ENCODE measurements at regions not wholly inside any gene's neighbourhood (a gene's known extent, or its start where the extent isn't known, plus 50 kb on each side); places are given as distances from the start of the nearest gene placed in this dataset.
"Not testable (repeated sequence)": the region's sequence is repeated elsewhere in the genome, so short reads cannot be mapped to it uniquely, and the experiment has no call there.

DNA sequence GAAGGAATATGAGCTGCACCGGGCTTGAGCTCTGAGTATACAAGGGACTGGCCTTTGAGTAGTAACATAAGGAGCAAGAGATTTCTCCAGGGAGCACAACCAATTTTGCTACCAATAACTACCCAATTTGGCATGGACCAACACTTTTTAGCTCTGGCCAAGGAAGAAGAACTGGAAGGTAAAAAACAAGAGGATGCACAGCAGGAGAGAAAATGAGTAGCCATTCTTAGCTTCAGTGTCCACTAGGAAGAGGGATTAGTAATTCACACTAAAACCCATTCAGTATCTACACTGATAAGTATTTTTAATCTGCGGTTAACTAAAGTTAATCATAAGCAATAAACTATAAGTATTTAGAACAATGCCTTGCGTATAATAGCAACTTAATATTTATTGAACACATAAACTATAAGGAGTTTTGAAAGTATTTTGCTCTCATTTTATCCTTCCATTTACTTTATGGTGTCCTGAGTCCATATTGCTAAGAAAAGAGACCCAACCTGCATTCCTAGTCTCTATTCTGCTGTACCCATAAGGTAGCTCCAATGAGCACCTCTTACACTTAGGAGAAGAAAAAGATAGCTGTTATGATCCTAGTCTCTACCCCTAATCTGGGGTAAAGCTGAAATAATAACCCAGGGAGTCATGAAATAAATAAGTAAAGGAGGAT lies 268.9 kb downstream of the IGSF11 start:
- no peak for DNase-seq

DNA sequence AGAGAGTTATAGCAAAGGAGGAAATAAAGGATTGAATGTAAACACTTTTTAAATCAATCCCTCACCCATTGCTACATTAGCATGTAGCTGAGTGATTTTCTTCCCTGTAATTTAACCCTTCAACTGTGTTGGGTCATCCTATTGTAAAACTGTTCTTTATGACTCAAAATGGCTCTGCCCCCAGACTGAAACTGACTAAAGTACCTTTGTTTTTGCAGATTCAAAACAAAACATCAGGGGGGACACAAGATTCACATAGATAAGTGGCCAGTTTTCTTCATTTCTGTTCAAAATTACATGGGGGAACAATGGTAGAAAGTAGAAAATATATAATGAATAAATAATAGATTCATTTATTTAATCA lies 268.4 kb downstream of the IGSF11 start:
- DNase-seq: no peak

DNA sequence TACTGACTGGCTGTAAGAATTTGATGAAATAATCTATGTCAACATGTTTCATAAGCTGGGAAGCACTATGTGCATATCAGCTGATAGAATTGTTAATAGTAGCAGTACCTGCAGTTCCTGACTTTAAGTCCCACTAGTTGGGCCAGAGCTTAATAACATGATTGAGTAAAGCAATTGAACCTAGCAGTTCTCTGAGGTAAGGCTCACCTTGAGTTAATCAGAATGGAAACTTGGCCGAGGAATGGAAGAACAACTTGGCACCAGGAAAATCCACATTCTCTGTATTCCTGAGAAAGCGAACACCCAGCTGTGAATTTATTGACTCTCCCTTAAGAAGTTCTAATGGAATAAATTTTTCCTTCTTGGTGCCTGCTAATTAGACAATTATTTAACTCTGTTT lies 262.6 kb downstream of the IGSF11 start:
- no peak for DNase-seq

DNA sequence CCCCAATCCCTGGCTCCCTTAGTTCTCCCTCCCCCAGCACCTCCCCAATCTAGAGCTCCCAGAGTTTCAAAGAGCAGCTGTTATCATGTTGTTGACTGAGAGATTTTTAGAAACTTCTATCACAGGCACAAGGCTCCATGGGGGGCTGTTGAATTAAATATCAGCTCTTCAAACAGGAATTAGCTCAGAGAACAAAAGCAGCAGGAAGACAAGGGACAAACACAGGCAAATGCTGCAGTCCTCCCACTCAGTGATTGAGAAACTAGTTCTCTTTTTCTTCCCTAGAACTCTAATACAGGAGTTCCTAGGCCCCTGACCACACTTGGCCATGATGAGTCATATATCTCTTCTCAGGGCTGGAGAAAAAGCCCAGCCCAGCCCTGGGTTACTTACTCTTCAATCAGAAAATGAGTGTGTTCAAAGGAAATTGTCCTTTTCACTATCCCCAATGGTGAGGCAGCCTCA lies 262.1 kb downstream of the IGSF11 start:
- DNase-seq: peak; percentile 3

DNA sequence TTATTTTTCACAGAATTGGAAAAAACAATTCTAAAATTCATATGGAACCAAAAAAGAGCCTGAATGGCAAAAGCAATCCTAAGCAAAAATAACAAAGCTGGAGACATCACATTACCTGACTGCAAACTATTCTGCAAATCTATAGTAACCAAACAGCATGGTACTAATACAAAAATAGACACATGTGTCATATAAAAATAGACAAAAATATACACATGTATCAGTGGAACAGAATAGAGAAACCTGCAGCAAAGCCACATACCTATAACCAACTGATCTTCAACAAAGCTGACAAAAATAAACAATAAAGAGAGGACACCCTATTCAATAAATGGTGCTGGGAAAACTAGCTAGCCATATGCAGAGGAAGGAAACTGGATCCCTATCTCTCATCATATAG lies 259.6 kb downstream of the IGSF11 start:
- no peak for DNase-seq

DNA sequence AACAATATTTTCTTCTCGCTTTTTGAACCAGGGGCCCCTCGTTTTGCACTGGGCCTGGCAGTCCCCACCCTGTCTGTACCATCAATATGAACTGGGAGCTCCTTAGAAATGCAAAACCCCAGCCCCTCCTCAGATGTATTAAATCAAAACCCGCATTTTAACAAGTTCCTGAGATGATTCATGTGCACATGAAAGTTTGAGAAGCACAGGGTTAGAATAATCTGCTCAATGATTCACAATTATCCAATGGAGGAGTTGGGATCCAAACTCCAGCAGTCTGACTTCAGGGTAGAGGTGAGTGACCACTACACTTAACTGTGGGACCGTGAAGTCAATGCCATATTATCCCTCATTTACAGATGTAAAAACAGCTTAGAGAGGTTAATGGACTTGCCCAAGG lies 256.4 kb downstream of the IGSF11 start:
- no peak for DNase-seq

DNA sequence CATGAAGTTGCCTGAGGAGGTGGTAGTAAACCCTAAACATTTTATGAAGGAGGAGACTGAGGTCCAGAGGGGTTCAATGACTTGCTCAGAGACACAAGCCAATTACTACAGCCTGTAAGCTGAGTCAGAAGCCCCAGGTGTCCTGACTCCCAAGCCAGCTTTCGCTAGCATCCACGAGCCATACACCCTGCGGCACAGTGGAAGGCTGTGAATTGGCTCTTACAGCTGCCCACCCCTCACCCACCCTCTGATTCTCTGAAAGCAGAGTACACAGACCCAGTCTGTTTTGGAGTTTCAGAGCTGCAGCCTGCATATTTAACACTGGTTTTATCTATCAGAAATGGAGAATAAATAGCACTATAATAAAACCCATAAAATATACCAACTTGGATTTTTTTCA lies 253.4 kb downstream of the IGSF11 start:
- no peak for DNase-seq

DNA sequence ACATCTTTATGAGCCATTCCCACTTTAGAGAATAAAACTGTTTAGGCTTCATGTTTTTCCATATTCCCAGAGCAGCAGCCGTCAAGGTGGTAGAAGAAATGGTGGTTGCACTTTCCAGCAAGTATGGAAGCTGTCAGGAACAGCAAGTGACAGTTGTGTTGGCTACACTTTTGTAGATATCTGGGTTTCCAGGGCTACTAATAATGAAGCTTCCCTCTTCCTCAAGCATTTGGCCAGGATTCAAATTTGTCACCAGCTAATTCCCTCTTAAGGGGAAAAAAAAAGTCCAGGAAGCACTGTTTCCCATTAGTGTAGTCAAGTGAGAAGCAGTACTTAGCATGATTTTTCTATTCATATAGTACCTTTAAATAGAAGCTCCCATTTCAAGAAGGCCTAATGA lies 252.8 kb downstream of the IGSF11 start:
- DNase-seq: no peak

DNA sequence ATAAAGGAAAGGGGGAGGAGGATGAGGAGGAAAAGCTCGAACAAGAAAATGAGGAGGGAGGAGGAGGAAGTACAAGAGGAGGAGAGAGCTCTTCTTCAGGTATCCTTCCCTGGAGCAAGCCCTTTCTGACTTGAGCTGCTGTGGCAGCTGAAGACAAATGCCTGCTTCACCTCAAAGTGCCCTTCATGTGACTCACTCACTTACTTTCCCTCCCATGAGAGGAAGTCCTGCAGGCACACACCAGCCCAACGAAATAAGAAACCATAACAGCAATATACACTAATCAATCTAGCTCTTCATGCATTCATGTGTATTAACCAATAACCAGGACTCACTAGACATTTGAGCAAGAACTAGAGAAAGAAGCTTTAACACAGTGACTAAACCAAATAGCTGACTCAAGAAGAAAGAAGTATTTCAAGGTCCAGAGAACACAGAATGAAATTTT lies 251.9 kb downstream of the IGSF11 start:
- no peak for DNase-seq

DNA sequence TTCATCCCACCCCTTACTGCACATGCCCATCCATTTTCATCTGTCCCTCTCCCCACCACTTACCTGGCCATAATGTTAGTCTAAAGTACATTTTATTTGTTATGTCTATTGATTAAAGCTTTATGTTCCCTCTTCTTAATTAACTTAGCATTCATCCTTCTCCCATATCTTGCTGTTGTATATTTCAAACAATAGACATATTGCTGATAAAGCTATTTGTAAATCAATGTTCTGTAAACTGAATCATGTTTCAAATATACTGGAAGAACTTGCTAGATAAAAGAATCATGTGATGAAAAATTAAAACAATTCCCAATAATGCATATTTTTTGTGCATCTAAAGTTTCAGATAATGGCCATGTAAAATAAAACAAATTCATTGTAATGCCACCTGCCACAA lies 249.2 kb downstream of the IGSF11 start:
- DNase-seq: no peak

DNA sequence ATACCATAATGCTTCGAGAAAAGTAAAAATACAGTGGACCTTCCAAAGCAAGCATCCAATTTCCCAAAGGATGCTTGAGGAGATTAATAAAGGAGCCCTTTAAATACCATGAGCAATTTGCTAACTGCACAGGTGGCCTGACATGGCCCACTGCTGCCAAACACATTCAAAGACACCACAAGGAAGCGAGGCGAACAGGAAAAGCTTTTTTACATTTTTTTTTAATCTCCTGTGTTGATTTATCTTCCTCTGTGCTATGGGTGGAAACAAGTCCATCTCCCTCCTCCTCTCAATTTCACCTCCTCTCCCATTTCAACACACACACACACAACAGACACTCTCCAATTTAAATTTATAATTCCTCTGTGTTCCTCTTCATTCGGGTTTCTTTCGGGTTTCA lies 243.4 kb downstream of the IGSF11 start:
- no peak for DNase-seq

DNA sequence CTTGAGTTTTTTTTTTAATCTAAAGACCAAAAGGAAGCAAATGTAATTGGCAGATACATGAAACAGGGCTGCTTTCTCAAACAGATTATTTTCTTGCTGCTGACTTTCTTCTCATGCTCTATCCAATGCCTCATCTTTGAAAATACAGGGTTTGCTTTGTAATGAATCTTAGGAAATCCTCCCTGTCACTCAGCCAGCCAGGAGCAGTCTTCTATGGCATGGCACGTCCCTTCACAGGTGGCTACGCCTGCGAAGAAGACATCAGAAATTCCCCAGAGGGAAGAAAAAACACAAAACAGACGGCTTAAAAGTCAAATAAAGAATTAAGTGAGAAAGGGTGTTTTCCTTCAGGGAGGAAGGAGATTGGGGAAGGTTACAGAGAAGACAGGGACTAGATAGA lies 242.5 kb downstream of the IGSF11 start:
- DNase-seq: no peak

DNA sequence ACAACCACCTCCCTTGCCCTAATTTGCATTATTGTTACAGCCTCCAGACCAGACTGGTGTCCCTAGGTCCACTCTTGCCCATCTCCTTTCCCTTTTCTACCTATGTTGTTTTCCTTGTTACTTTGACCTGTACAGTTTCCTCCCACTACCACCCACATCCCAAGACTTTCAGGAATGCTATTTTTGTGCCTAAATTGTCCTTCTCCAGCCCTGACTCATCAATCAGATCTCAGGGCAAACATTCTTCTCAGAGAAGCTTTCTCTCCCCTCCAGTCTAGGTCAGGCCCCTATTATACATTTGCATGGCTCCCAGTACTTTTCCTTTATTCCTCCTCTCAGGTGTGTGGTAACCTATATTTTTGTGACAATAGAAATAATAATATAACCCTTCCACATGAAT lies 241.5 kb downstream of the IGSF11 start:
- no peak for DNase-seq

DNA sequence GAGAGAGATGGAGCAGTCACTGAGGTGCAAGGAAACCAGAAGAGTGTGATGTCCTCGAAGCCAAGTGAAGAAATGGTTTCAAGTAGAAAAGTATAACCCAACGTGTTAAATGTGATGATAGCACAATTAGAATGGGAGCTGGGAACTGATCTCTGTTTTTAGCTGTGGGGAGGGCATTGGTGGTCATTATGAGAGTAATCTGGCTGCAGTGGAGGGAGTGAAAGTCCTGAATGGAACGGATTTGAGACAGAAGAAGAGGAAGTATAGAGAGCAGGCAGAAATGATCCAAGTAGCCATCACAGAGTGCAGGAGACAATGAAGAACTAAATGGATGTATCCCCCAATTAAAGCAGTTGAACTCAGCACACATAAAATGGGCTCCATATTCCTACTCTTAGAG lies 235.3 kb downstream of the IGSF11 start:
- no peak for DNase-seq

DNA sequence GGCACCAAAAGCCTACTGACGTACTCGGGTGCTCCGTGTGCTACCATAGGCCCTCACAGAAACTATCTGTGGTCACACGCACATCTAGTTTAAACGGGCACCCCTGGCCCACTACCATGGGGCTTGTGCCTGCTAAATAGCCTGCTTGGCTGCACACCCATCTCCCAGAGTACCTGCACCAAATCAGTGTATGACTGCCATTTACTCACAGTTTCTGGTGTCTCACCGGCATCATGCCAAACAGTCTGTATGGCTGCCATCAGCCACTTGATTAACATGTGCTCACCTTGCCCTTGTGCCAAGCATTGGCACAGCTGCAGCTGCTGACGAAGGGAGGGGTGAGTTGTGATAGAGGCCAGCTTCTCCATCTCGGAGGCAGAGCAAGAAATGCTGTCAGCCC lies 232.7 kb downstream of the IGSF11 start:
- no peak for DNase-seq

DNA sequence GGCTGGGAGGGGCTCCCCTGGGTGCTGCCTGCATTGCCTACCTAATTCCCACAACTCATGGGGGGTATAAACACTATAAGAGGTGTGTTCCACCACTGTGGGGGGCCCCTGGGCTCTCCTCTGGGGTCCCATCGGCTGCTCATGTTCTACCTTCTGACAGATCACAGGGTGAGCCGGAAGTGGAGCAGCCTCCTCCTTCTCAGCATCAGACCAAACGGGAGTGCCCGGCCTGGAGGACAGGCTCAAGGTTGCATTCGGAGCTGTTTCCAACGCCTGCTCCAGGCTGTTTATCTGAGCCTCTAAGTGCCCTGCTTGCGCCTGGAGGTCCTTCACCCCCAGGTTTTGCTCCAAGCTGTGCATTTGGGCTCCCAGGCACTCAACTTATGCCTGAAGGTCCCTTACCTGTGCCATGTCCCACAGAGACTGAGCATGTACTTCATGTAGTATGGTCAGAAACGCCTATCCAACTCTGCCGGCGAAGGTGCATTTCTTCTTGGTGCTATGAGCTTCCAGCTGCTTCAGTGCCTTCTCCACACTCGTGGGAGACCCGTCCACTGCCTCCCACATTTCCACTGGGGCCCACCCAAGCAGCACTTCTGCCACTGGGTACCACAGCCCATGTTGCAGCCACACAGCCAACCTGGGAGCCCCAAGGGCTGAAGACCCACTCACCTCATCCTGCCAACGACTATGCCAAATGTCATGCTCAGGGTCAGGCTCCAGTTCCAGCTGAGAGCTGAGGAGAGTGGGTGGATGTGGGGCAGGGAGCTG lies 232.1 kb downstream of the IGSF11 start:
- no peak for DNase-seq

DNA sequence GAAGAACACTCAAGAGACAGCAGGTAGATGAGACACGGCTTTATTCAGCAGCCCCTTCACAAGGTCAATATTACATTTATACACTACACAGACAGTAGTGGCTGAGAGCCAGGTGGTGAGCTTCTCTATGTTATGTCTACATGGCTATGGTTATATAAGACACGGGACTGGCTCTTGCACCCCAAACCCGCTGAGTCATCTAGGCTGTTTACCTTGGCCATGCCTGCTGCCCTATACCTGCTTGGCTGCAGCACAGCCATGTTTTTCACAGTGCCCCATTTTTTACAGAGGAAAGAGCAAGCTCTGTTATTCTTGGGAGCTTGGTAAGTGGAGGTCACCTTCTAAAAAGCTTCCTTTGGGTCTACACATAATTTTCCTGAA lies 231.6 kb downstream of the IGSF11 start:
- DNase-seq: no peak

DNA sequence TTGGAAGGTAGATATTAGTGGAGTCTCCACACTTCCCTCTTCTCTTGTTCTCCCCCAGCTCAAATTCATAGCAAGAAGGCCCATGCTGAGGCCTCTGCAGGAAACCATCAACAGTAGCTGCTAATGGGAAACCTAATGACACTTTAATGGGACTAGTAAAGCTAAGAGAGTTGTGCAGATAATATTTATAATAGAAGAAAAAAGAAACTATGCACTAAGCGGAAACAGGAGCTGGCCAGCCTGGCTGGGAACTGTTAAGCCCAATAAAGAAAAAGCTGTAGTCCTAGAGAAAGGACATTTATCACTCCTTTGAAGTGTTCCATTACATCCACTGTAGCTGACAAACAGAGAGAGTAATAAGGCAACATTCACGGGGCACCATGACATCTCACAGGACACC lies 229.6 kb downstream of the IGSF11 start:
- DNase-seq: no peak

DNA sequence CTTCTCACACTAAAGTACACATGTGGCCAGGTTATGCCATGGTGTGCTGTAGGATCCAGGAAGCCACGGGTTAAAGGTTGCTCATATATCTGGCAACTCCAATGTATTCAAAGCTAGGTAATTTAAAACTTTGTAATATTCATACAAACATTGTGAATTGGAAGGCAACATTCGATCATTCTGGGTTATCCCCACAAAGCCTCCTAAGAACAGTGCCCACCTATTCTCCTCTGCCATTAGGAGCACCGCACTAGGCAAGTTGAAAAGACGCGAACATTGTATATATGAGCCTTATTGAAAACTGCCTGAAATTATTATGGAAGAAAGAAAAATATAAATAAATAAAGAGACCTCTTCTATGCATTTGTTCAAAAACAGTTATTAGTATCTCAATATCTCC lies 228.2 kb downstream of the IGSF11 start:
- no peak for DNase-seq

DNA sequence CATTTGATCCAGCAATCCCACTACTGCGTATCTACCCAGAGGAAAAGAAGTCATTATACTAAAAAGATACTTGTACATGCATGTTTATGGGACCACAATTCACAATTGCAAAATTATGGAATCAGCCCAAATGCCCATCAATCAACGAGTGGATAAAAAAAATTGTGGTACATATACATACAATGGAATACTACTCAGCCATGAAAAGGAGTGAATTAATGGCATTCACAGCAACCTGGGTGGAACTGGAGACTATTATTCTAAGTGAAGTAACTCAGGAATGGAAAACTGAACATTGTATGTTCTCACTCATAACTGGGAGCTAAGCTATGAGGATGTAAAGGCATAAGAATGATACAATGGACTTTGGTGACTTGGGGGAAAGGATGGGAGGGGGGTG lies 227.3 kb downstream of the IGSF11 start:
- not testable (repeated sequence) for DNase-seq

DNA sequence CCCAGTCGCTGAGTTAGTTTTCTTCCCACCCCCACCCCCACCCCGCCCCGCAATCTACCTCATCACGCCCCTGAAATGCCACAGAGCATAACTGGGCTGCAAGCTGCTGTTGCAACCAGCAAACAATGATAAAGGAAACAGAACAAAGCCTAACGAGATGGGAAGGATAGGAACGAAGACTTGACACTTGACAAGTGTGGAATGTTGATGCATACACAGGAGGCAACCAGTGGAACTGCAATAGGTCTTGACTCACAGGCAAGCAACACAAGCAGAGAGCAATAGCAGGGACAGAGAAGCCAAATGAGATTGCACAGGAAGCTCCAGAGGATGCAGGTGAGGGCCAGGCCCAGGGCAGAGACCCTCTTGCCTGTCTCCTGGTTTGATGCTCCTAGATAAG lies 225.9 kb downstream of the IGSF11 start:
- DNase-seq: no peak

DNA sequence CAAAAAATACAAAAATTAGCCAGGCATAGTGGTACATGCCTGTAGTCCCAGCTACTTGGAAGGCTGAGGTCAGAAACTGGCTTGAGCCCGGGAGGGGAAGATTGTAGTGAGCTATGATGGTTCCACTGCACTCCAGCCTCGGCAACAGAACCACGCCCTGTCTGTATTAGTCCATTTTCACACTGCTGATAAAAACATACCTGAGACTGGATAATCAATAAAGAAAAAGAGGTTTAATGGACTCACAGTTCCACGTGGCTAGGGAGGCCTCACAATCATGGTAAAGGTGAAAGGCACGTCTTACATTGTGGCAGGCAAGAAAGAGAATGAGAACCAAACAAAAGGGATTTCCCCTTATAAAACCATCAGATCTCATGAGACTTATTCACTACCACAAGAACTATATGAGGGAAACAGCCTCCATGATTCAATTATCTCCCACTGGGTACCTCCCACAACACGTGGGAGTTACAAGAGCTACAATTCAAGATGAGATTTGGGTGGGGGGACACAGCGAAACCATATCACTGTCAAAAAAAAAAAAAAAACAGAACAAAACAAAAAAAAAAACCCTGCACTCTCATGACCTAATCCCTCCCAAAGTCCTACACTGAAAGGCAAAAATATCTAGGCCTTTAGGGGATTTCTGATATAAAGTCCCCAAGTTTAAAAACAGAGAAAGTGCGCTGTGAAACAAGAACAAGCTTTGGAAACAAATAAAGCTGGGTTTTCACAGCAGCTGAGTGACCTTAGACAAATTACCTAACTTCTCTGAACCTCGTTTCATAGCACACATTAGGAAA lies 224.7 kb downstream of the IGSF11 start:
- no peak for DNase-seq

DNA sequence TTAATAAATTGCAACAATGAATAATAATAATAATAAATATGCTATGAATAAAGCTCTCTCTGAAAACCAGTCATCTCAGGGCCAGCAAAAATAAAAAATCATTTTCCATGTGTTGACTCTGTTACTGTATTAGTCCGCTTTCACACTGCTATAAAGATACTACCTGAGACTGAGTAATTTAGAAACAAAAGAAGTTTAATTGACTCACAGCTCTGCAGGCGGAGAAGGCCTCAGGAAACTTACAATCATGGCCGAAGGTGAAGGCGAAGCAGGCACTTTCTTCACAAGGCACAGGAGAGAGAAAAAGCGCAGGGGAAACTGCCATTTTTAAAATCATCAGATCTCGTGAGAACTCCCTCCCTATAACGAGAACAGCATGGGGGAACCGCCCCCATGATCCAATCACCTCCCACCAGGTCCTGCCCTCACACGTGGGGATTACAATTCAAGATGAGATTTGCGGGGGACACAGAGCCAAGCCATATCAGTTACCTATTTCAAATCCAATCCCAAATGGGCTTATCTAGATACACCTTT lies 224.1 kb downstream of the IGSF11 start:
- DNase-seq: no peak

Measured in hematopoietic multipotent progenitor cell treated with erythropoietin and hydrocortisone succinate and interleukin-3 and kit ligand, for 6 days (in vitro differentiated cells).